Nephron progenitor cell (in vitro differentiated cells): ENCODE measurements at regions not wholly inside any gene's neighbourhood (a gene's known extent, or its start where the extent isn't known, plus 50 kb on each side); places are given as distances from the start of the nearest gene placed in this dataset.
"Not testable (repeated sequence)": the region's sequence is repeated elsewhere in the genome, so short reads cannot be mapped to it uniquely, and the experiment has no call there.

Source experiments
- DNase-seq: peaks from one replicate; pipeline ENCODE4 v3.0.0; 2021
- H3K27ac Mint-ChIP-seq: 2 replicates; pipeline ENCODE4 v1.8.0; 2021; ENCODE audit warnings: mild to moderate bottlenecking, moderate library complexity, mixed read lengths
- H3K27me3 Mint-ChIP-seq: 2 replicates; pipeline ENCODE4 v1.8.0; 2021; ENCODE audit warnings: mild to moderate bottlenecking, low read depth, mixed read lengths; ENCODE audit not compliant: poor library complexity
- H3K36me3 Mint-ChIP-seq: 2 replicates; pipeline ENCODE4 v1.8.0; 2021; ENCODE audit warnings: low read depth, mixed read lengths
- H3K4me1 Mint-ChIP-seq: 2 replicates; pipeline ENCODE4 v1.8.0; 2021; ENCODE audit warnings: mixed read lengths
- H3K4me3 Mint-ChIP-seq: 2 replicates; pipeline ENCODE4 v1.8.0; 2021; ENCODE audit warnings: mild to moderate bottlenecking, moderate library complexity, mixed read lengths
- H3K9me3 Mint-ChIP-seq: 2 replicates; pipeline ENCODE4 v1.8.0; 2021; ENCODE audit warnings: mild to moderate bottlenecking, moderate library complexity, mixed read lengths
- TF ChIP-seq, protein P1 (sequence below): fragments of 200-600 bp; sonication (generic); IDR thresholded peaks from 2 replicates; pipeline ENCODE4 v1.5.0; 2021; ENCODE audit warnings: antibody characterized with exemption

- H3K9me3 Mint-ChIP-seq, result no peaks in the 10 kb centered on the region
- DNase-seq, result no peak
- H3K4me1 Mint-ChIP-seq, result no peaks in the 10 kb centered on the region
- no peak overlapping the region for H3K27ac Mint-ChIP-seq
- TF ChIP-seq, protein P1, sequence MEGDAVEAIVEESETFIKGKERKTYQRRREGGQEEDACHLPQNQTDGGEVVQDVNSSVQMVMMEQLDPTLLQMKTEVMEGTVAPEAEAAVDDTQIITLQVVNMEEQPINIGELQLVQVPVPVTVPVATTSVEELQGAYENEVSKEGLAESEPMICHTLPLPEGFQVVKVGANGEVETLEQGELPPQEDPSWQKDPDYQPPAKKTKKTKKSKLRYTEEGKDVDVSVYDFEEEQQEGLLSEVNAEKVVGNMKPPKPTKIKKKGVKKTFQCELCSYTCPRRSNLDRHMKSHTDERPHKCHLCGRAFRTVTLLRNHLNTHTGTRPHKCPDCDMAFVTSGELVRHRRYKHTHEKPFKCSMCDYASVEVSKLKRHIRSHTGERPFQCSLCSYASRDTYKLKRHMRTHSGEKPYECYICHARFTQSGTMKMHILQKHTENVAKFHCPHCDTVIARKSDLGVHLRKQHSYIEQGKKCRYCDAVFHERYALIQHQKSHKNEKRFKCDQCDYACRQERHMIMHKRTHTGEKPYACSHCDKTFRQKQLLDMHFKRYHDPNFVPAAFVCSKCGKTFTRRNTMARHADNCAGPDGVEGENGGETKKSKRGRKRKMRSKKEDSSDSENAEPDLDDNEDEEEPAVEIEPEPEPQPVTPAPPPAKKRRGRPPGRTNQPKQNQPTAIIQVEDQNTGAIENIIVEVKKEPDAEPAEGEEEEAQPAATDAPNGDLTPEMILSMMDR, result no peak
- H3K4me3 Mint-ChIP-seq, result no peak overlapping the region
- no peaks in the 10 kb centered on the region for H3K36me3 Mint-ChIP-seq
- peaks cover 4% of the 10 kb centered on the region for H3K27me3 Mint-ChIP-seq
Measured at GRCh38 chr13:71360041-71360440, 507.0 kb downstream of the DACH1 start.

DNA sequence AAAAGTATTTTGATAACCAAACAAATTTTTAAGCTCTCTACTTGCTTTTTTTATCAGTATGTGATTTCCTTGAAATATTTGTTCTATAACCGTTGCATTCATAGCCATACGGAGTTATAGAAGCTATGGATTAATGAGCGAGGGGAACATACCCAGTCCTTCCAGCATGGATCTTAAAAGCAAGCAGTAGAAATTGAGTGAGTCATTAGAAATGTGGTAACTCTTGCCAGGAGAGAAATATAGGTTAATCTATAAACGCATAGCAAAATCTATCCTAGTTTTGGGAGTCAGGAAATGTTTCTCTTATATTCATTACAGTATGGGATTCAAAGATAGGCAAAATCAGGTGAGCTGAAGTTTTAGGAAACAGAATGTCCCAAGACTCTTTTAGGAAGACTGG lies 507.4 kb downstream of the DACH1 start:
- no peaks in the 10 kb centered on the region for H3K9me3 Mint-ChIP-seq
- H3K36me3 Mint-ChIP-seq, result no peaks in the 10 kb centered on the region
- no peak for DNase-seq
- H3K27me3 Mint-ChIP-seq, result peaks cover 4% of the 10 kb centered on the region
- no peak overlapping the region for H3K27ac Mint-ChIP-seq
- TF ChIP-seq, protein P1, result no peak
- H3K4me1 Mint-ChIP-seq, result no peaks in the 10 kb centered on the region
- no peak overlapping the region for H3K4me3 Mint-ChIP-seq

DNA sequence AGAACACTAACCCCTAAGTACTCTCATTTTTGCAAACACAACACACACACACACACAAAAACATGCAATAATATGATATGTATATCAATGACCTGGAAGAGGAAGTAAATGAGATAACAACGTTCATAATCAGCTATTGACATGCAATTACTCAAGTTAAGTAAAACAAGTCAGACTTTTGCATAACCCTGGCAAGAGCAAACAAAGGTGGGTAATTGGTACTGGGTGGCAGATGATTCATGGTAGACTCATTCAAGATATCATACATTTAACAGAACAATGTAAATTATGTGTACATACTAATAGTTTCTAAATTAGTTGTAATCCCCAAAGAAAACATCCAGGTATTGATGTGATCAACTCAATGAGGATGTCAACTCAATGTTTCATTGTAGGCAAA lies 508.8 kb downstream of the DACH1 start:
- Mint-ChIP-seq H3K4me3 (no peak overlapping the region), H3K9me3 (no peaks in the 10 kb centered on the region), H3K27ac (no peak overlapping the region), H3K27me3 (peaks cover 4% of the 10 kb centered on the region), H3K36me3 (no peaks in the 10 kb centered on the region), H3K4me1 (no peaks in the 10 kb centered on the region)
- TF ChIP-seq, protein P1, result no peak
- DNase-seq, result no peak

GRCh38 chr13:71355010-71355409 lies 512.0 kb downstream of the DACH1 start:
- peaks cover 4% of the 10 kb centered on the region for H3K27me3 Mint-ChIP-seq

GRCh38 chr13:71350886-71351285 lies 516.1 kb downstream of the DACH1 start:
- no peaks in the 10 kb centered on the region for H3K27me3 Mint-ChIP-seq
- H3K9me3 Mint-ChIP-seq, result peaks cover 7% of the 10 kb centered on the region
- TF ChIP-seq, protein P1, result no peak
- no peak overlapping the region for H3K27ac Mint-ChIP-seq
- H3K4me3 Mint-ChIP-seq, result no peak overlapping the region
- H3K36me3 Mint-ChIP-seq, result no peaks in the 10 kb centered on the region
- no peak for DNase-seq
- no peaks in the 10 kb centered on the region for H3K4me1 Mint-ChIP-seq

More at GRCh38 chr13:71355010-71355409, 512.0 kb downstream of the DACH1 start:
- TF ChIP-seq, protein P1, result no peak
- H3K9me3 Mint-ChIP-seq, result no peaks in the 10 kb centered on the region
- no peaks in the 10 kb centered on the region for H3K36me3 Mint-ChIP-seq
- DNase-seq, result no peak
- no peak overlapping the region for H3K27ac Mint-ChIP-seq
- H3K4me3 Mint-ChIP-seq, result no peak overlapping the region
- H3K4me1 Mint-ChIP-seq, result no peaks in the 10 kb centered on the region

DNA sequence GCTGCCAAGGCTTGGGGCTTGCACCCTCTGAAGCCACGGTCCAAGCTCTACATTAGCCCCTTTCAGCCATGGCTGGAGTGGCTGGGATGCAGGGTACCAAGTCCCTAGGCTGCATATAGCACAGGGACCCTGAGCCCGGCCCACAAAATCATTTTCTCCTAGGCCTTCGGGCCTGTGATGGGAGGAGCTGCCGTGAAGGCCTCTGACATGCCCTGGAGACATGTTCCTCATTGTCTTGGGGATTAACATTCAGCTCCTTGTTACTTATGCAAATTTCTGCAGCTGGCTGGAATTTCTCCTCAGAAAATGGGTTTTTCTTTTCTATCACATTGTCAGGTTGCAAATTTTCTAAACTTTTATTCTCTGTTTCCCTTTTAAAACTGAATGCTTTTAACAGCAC lies 521.1 kb downstream of the DACH1 start:
- not testable (repeated sequence) for H3K36me3 Mint-ChIP-seq, H3K4me3 Mint-ChIP-seq, H3K27me3 Mint-ChIP-seq, H3K4me1 Mint-ChIP-seq, H3K27ac Mint-ChIP-seq, DNase-seq
- peaks cover 14% of the 10 kb centered on the region for H3K9me3 Mint-ChIP-seq
